ENCODE measurements at regions not wholly inside any gene's neighbourhood (a gene's known extent, or its start where the extent isn't known, plus 50 kb on each side); places are given as distances from the start of the nearest gene placed in this dataset.

DNA sequence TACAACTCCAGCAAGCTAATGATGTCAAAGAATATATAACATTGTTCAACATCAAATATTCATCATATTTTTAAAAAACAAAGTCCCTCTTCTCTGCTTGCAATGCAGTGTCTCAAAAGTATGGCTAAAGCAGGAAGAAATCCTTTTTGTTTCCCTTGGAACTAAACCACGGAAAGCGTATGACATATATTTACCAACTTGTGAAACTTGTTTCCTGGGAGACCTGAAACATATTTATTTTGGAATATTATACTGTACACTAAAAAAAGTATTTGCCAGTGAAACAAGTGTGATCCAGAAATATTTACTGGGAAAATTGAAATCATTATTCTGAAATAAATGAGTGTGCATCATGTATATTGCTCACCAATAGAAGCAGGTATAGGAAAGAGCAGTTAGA, 156.0 kb upstream of the ANKRD50 start:
- TF ChIP-seq, protein P1, sequence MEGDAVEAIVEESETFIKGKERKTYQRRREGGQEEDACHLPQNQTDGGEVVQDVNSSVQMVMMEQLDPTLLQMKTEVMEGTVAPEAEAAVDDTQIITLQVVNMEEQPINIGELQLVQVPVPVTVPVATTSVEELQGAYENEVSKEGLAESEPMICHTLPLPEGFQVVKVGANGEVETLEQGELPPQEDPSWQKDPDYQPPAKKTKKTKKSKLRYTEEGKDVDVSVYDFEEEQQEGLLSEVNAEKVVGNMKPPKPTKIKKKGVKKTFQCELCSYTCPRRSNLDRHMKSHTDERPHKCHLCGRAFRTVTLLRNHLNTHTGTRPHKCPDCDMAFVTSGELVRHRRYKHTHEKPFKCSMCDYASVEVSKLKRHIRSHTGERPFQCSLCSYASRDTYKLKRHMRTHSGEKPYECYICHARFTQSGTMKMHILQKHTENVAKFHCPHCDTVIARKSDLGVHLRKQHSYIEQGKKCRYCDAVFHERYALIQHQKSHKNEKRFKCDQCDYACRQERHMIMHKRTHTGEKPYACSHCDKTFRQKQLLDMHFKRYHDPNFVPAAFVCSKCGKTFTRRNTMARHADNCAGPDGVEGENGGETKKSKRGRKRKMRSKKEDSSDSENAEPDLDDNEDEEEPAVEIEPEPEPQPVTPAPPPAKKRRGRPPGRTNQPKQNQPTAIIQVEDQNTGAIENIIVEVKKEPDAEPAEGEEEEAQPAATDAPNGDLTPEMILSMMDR (conservative IDR thresholded peaks at IDR 0.05; ENCODE audit: low read depth, low read length), result no peak
- no peak for TF ChIP-seq EZH2 (IDR thresholded peaks at IDR 0.05; ENCODE audit: borderline replicate concordance, low read depth, low read length, poor library complexity, severe bottlenecking)
- intact Hi-C loops (cut with micrococcal nuclease; ENCODE audit: unreplicated experiment), result no loop called here
- no peaks in the 10 kb centered on the region for H3K27me3 ChIP-seq (replicated peaks; ENCODE audit: insufficient read depth, low read depth, low read length, poor library complexity)
- no peaks in the 10 kb centered on the region for H3K36me3 ChIP-seq (ENCODE audit: insufficient read depth, low read length, poor library complexity, severe bottlenecking)
- CTCF ChIA-PET, result no interaction called here
- BruUV-seq (replicated peaks), result no TSS peak
- H3K4me1 ChIP-seq (ENCODE audit: insufficient read depth, low read length, poor library complexity, severe bottlenecking), result no peaks in the 10 kb centered on the region
- H3K4me3 ChIP-seq (ENCODE audit: low read depth, low read length, poor library complexity, severe bottlenecking), result no peak overlapping the region
- POLR2A ChIA-PET (ENCODE audit: low non-redundant PET), result no interaction called here
- no peaks in the 10 kb centered on the region for H3K9me3 ChIP-seq (ENCODE audit: low read depth, low read length, poor library complexity, severe bottlenecking)
- H3K27ac ChIP-seq (ENCODE audit: low read depth, low read length, poor library complexity, severe bottlenecking), result no peak overlapping the region
- no peak for DNase-seq (ENCODE audit: low spot score)

DNA sequence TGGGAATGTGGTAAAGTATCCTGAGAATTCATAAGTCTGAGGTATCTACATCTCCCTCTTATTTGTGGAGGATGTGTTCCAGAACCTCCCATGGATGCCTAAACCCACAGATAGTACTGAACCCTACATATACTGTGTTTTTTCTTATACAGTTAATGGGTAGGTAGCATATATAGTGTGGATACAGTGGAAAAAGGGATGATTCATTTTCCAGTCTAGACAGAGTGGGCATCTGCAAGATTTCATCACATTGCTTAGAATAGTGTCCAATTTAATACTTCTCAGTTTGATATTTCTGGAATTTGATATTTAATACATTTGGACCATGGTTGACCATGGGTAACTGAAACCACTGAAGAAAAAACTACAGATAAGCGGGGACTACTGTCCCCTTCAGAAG, 155.0 kb upstream of the ANKRD50 start:
- POLR2A ChIA-PET (ENCODE audit: low non-redundant PET), result no interaction called here
- no peak for DNase-seq (ENCODE audit: low spot score)
- H3K36me3 ChIP-seq (ENCODE audit: insufficient read depth, low read length, poor library complexity, severe bottlenecking), result no peaks in the 10 kb centered on the region

DNA sequence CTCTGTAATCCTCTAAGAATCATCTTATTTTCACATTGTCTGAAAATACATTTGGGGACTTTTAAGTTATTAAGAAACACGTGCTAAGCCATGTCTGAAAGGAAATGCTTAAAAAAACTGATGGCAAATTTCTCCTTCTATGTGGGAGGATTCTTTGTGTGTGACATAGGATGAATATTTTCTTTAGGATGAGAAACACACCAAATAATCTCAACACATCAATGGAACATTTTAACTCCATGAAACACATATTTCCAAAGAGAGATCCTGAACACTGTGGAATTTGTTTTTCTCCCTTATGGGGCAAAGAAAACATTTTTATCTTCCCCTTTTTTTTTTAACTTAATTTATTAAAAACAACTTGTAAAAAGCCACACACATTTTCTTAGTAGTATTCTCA, 153.8 kb upstream of the ANKRD50 start:
- TF ChIP-seq, protein P1 (conservative IDR thresholded peaks at IDR 0.05; ENCODE audit: low read depth, low read length), result no peak
- TF ChIP-seq EZH2 (IDR thresholded peaks at IDR 0.05; ENCODE audit: borderline replicate concordance, low read depth, low read length, poor library complexity, severe bottlenecking), result no peak
- H3K9me3 ChIP-seq (ENCODE audit: low read depth, low read length, poor library complexity, severe bottlenecking), result no peaks in the 10 kb centered on the region
- no TSS peak for BruUV-seq (replicated peaks)

More for the DNA sequence above, 155.0 kb upstream of the ANKRD50 start:
- CTCF ChIA-PET, result no interaction called here
- BruUV-seq (replicated peaks), result no TSS peak
- Histone ChIP-seq H3K9me3 (ENCODE audit: low read depth, low read length, poor library complexity, severe bottlenecking) (no peaks in the 10 kb centered on the region), H3K27ac (ENCODE audit: low read depth, low read length, poor library complexity, severe bottlenecking) (no peak overlapping the region), H3K4me1 (ENCODE audit: insufficient read depth, low read length, poor library complexity, severe bottlenecking) (no peaks in the 10 kb centered on the region), H3K27me3 (replicated peaks; ENCODE audit: insufficient read depth, low read depth, low read length, poor library complexity) (no peaks in the 10 kb centered on the region), H3K4me3 (ENCODE audit: low read depth, low read length, poor library complexity, severe bottlenecking) (no peak overlapping the region)
- intact Hi-C loops (cut with micrococcal nuclease; ENCODE audit: unreplicated experiment), result no loop called here
- no peak for TF ChIP-seq EZH2 (IDR thresholded peaks at IDR 0.05; ENCODE audit: borderline replicate concordance, low read depth, low read length, poor library complexity, severe bottlenecking)
- TF ChIP-seq, protein P1 (conservative IDR thresholded peaks at IDR 0.05; ENCODE audit: low read depth, low read length), result no peak

More for the DNA sequence above, 153.8 kb upstream of the ANKRD50 start:
- POLR2A ChIA-PET (ENCODE audit: low non-redundant PET), result no interaction called here
- no peak overlapping the region for H3K4me3 ChIP-seq (ENCODE audit: low read depth, low read length, poor library complexity, severe bottlenecking)
- H3K27ac ChIP-seq (ENCODE audit: low read depth, low read length, poor library complexity, severe bottlenecking), result no peak overlapping the region
- intact Hi-C loops (cut with micrococcal nuclease; ENCODE audit: unreplicated experiment), result no loop called here
- CTCF ChIA-PET, result no interaction called here
- H3K27me3 ChIP-seq (replicated peaks; ENCODE audit: insufficient read depth, low read depth, low read length, poor library complexity), result no peaks in the 10 kb centered on the region
- no peaks in the 10 kb centered on the region for H3K36me3 ChIP-seq (ENCODE audit: insufficient read depth, low read length, poor library complexity, severe bottlenecking)
- DNase-seq (ENCODE audit: low spot score), result no peak
- H3K4me1 ChIP-seq (ENCODE audit: insufficient read depth, low read length, poor library complexity, severe bottlenecking), result no peaks in the 10 kb centered on the region

Data from A673 (cell line).